ENCODE measurements at regions not wholly inside any gene's neighbourhood (a gene's known extent, or its start where the extent isn't known, plus 50 kb on each side); places are given as distances from the start of the nearest gene placed in this dataset.

GRCh38 chr18:34077599-34077998, 147.1 kb downstream of the NOL4 start:
- in situ Hi-C loops (cut with MboI; ENCODE audit: low sequenced_read_pairs): no loop called here

- in situ Hi-C loops (cut with MboI; ENCODE audit: low sequenced_read_pairs): no loop called here
Measured at GRCh38 chr18:34075963-34076860, 148.5 kb downstream of the NOL4 start.

GRCh38 chr18:34061226-34061625, 163.5 kb downstream of the NOL4 start:
- in situ Hi-C loops (cut with MboI; ENCODE audit: low sequenced_read_pairs): no loop called here

GRCh38 chr18:34055227-34055626, 169.5 kb downstream of the NOL4 start:
- in situ Hi-C loops (cut with MboI; ENCODE audit: low sequenced_read_pairs): no loop called here

GRCh38 chr18:34050661-34051060, 174.1 kb downstream of the NOL4 start:
- in situ Hi-C loops (cut with MboI; ENCODE audit: low sequenced_read_pairs): no loop called here

DNA sequence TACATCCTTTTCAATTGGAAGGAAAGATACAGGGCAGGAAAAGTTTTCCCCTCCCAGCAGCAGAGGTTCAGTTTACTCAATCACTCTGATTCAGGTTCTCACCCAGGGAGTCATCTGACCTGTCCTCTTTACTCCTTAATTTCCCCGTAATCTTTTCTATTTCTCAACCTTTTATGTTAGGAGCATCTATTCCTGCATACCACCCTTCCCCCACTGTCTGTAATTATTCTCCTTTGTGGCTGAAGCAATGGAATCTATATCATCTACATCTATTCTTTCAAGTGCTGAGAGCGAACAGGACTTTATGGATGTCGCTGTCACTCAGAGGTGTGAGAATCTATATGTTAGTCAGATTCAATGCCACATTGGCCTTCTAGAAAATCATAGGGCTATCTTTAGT, 175.2 kb downstream of the NOL4 start:
- in situ Hi-C loops (cut with MboI; ENCODE audit: low sequenced_read_pairs): no loop called here

DNA sequence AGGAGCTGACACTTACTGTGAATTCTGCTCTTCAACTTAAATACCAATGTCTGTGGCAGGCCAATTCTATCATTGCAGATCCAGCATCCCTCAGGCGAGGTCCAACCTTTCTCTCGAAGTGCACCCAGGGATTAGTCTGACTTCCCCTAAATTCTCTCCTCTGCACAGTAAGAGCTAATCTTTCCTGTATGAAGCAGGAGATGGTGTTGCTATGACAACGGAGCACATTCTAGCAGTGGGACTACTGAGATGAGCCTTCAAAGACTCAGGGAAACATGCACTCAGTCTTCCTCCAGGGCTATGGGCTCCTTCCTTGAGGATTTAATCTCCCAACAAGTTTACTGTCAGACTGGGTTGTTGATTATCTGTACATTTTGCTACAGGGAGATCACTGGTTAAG, 176.3 kb downstream of the NOL4 start:
- in situ Hi-C loops (cut with MboI; ENCODE audit: low sequenced_read_pairs): no loop called here

DNA sequence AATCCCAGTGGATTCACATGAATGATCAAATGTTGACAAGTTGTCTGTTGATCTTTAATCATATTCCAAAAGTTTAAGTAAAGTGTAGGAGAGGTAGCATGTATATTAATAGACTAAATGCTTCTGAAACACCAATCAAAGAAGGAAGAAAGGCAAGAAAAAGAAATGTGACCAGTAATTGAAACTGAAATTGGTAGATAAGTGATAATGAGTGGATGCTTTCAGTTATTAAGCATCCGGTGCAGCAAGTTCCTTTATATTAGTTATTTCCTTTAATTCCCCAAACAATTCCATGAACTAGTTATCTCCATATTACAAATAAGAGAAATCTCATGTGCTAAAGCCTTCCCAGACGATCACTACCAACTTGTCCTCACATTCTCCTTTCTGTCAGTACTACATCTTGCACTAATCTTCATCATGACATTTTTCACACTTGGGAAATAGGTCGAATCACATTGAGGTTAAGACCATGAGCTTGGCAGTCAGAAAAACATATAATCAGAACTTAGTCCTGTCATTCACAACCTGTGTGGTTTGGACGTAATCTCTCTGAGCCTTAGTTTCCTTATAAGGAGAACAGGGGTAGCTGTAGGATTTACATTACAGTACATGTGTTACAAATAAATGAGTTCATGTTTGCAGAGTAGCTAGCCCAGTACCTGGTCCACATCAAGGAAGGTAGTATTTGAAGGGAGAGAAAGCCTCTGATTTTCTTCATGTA, 182.1 kb downstream of the NOL4 start:
- in situ Hi-C loops (cut with MboI; ENCODE audit: low sequenced_read_pairs): no loop called here

GRCh38 chr18:34039611-34040010, 185.1 kb downstream of the NOL4 start:
- in situ Hi-C loops (cut with MboI; ENCODE audit: low sequenced_read_pairs): no loop called here

- in situ Hi-C loops (cut with MboI; ENCODE audit: low sequenced_read_pairs): no loop called here
Measured at GRCh38 chr18:34039201-34039600, 185.5 kb downstream of the NOL4 start.

DNA sequence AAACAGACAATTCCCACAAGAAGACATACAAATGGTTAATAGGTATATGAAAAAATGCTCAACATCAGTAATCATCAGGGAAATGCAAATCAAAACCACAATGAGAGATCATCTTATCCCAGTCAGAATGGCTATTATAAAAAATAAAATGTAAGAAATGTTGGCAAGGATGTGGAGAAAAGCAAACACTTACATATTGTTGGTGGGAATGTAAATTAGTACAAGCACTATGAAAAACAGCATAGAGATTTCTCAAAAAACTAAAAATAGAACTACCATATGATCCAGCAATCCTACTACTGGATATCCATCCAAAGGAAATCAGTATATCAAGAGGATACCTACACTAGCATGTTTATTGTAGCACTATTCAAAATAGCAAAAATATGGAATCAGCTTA, 186.6 kb downstream of the NOL4 start:
- in situ Hi-C loops (cut with MboI; ENCODE audit: low sequenced_read_pairs): no loop called here

DNA sequence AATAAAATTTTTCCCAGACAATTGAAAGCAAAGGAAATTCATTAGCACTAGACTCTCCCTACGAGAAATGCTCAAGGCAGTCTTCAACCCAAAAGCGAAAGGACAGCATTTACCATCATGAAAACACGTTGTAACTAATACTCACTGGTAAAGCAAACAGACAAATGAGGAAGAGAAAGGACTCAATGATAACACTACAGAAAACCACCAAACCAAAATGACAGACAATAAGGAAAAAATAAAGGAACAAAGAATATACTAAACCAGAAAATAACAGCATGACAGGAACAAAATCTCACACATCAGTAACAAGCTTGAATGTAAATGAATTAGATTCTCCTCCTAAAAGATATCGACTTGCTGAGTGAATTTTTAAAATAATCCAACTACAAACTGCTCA, 190.7 kb downstream of the NOL4 start:
- in situ Hi-C loops (cut with MboI; ENCODE audit: low sequenced_read_pairs): no loop called here

- in situ Hi-C loops (cut with MboI; ENCODE audit: low sequenced_read_pairs): no loop called here
Measured at GRCh38 chr18:34031810-34032209, 192.9 kb downstream of the NOL4 start.

- in situ Hi-C loops (cut with MboI; ENCODE audit: low sequenced_read_pairs): no loop called here
Measured at GRCh38 chr18:34028324-34028723, 196.4 kb downstream of the NOL4 start.

GRCh38 chr18:34025191-34025801, 199.4 kb downstream of the NOL4 start:
- in situ Hi-C loops (cut with MboI; ENCODE audit: low sequenced_read_pairs): no loop called here

DNA sequence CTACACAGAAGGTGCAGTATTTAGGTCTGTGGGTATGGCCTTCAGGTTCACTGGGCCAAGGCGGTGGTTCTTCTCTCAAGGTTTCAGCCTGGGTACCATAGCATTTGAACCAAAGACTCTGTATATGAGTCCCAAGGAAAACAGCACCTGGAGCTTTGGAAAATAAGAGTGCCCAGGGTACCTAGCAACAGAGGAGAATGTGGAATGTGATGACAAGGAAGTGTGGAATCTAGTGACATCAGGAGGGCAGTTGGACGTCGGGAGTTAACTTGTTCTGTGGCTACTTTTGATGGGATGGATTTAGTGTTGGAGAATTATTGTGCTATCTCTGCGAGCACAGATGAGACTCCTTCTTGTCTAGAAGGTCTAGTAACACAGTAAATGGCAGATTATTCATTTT, 201.2 kb downstream of the NOL4 start:
- in situ Hi-C loops (cut with MboI; ENCODE audit: low sequenced_read_pairs): no loop called here

- in situ Hi-C loops (cut with MboI; ENCODE audit: low sequenced_read_pairs): no loop called here
Measured at GRCh38 chr18:34018336-34018735, 206.4 kb downstream of the NOL4 start.

DNA sequence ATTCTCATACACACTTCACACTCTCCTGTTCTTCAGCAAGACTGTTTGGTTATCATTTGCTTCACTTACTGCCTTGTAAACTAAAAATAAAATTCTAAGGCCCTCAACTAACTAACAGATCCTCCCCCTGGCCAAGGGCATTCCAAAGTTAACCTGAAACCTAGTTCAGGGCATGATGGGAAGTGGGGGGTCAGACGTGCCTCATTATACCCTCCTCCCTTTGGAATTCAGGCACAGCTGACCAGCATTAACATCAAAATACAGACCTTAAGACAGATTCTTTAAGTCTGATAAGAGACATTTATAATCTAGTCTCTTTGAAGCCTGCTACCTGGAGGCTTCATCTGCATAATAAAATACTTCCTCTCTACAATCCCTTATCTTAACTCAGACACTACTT, 221.0 kb downstream of the NOL4 start:
- in situ Hi-C loops (cut with MboI; ENCODE audit: low sequenced_read_pairs): no loop called here

GRCh38 chr18:34002130-34002529, 222.6 kb downstream of the NOL4 start:
- in situ Hi-C loops (cut with MboI; ENCODE audit: low sequenced_read_pairs): no loop called here

DNA sequence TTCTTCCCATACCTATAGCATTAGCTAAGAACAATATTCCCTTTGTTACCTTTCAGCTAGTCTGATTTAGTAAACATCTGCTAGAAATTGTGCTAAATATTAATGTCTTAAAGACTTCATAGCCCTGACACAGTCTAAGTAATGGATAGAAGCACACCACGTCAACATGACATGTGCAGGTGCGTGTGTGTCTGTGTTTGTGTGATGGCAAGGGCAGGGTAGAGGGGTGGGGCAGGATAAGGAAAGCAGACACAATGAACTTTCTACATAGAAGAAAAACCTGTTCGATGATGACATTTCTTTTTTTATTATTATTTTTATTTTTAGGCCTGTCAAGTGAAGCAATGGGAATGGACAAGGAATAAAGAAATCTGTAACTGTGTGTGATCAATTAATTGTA, 223.3 kb downstream of the NOL4 start:
- in situ Hi-C loops (cut with MboI; ENCODE audit: low sequenced_read_pairs): no loop called here

DNA sequence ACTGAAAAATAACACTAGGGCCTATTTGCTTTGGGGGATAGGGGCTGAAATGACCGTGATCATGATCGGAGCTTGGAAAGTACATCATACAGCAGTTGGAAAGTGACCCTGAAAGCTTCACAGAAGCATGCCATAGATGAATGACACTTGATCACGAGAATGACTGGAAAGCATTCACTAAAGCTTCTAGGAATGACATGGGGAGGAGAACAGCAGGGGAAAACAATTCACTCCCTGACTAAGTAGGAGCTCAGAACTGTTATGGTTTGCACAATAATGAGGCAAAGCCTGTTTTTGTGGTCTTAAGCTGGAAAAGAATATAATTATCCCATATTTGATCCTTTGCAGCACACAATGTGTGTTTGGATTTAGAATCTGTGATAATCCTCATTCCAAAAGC, 237.5 kb downstream of the NOL4 start:
- in situ Hi-C loops (cut with MboI; ENCODE audit: low sequenced_read_pairs): no loop called here

- in situ Hi-C loops (cut with MboI; ENCODE audit: low sequenced_read_pairs): no loop called here
Measured at GRCh38 chr18:33983126-33983525, 241.6 kb downstream of the NOL4 start.
